GM10266 (cell line): ENCODE measurements at regions not wholly inside any gene's neighbourhood (a gene's known extent, or its start where the extent isn't known, plus 50 kb on each side); places are given as distances from the start of the nearest gene placed in this dataset.

ENCODE experiments used
- DNase-seq: peaks from one replicate; pipeline ENCODE4 v3.0.0; 2012; ENCODE audit errors: extremely low spot score
- TF ChIP-seq, protein P1 (sequence below): IDR thresholded peaks from 2 replicates; pipeline ENCODE4 v1.5.1; 2012; ENCODE audit warnings: mild to moderate bottlenecking, low read depth; ENCODE audit not compliant: control insufficient read depth, insufficient read depth; ENCODE audit errors: missing control alignments

DNA sequence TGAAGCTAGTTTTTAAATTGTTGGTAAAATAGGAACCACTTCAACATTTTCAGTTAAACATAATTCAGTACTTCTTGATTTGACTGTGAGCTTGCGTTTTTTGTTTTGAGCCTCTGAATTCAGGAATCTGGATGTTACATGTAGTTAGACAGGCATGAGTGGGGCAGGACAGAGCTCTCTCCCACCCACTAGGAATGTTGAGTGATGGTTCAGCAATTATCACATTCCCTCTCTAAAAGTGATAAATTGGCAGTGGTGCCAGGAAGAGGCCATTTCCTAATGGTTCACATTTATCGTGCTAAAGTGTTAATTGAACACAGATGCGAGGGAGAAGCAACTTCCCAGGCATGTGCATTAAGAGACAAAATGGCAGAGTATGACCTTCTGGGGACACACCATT lies 465.5 kb upstream of the HTR1E start:
- TF ChIP-seq, protein P1, sequence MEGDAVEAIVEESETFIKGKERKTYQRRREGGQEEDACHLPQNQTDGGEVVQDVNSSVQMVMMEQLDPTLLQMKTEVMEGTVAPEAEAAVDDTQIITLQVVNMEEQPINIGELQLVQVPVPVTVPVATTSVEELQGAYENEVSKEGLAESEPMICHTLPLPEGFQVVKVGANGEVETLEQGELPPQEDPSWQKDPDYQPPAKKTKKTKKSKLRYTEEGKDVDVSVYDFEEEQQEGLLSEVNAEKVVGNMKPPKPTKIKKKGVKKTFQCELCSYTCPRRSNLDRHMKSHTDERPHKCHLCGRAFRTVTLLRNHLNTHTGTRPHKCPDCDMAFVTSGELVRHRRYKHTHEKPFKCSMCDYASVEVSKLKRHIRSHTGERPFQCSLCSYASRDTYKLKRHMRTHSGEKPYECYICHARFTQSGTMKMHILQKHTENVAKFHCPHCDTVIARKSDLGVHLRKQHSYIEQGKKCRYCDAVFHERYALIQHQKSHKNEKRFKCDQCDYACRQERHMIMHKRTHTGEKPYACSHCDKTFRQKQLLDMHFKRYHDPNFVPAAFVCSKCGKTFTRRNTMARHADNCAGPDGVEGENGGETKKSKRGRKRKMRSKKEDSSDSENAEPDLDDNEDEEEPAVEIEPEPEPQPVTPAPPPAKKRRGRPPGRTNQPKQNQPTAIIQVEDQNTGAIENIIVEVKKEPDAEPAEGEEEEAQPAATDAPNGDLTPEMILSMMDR: no peak
- no peak for DNase-seq

DNA sequence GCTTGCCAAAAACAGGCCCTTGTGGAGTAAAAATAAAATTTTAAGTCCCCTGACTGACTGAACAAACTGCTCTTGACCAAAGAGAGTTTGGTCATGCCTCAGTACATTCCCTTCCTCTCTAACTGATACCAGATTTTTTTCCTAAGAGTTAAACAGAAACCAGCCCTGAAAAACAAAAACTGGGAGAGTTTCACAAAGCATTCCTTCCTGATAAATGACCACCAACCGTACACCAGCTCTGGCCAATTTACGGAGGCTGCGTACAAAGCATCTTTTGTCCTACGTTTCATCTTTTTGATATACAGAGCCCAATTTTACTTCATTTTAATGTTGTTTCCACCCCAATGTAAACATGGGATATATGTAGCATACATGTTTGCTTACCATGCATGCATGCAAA lies 477.4 kb upstream of the HTR1E start:
- no peak for DNase-seq
- TF ChIP-seq, protein P1: no peak

DNA sequence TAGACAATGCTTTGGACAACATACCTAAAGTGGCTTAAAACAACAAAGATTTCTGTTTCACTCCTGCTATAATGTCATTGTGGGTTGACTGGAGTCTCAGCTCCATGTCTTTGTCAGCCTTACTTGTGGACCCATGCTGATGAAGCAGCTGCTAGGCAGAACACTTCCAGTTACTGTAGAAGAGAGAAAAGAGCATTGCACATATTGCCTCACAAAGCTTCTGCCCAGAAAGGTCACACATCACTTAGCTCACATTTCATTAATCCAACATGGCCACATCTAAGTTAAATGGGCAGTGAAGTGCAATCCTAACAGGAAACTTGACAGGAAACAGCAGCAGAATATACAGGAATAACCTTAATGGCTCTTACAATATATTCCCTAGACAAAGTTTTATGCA lies 480.5 kb upstream of the HTR1E start:
- no peak for DNase-seq
- TF ChIP-seq, protein P1: no peak

DNA sequence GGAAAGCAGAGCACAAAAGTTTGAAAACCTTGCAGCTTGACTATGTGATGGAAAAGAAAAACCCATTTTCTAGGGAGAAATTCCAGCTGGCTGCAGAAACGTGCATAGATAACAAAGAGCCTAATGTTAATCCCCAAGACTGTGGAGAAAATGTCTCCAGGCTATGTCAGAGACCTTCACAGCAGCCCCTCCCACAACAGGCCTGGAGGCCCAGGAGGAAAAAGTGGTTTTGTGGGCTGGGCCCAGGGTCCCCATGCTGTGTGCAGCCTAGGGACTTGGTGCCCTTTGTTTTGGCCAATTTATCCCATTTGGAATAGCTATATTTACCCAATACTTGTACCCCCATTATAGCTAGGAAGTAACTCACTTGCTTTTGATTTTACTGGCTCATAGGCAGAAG lies 484.1 kb upstream of the HTR1E start:
- TF ChIP-seq, protein P1: no peak
- DNase-seq: no peak

DNA sequence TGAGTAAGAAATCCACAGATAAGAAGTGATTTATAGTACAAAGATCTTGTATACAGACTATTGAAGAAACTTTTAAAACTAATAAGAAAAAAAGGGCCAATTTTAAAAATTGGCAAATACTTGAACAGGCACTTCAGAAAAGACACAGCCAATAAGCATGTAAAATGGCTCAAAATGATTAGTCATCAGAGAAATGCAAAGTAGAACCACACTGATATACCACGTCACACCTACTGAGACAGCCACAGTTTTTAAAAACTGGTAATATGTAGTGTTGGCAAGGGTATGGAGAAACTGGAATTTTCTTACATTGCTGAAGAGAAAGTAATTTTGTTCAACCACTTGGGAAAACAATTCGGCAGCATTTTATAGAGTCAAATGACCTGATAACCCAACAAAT lies 488.9 kb upstream of the HTR1E start:
- TF ChIP-seq, protein P1: no peak
- DNase-seq: no peak

DNA sequence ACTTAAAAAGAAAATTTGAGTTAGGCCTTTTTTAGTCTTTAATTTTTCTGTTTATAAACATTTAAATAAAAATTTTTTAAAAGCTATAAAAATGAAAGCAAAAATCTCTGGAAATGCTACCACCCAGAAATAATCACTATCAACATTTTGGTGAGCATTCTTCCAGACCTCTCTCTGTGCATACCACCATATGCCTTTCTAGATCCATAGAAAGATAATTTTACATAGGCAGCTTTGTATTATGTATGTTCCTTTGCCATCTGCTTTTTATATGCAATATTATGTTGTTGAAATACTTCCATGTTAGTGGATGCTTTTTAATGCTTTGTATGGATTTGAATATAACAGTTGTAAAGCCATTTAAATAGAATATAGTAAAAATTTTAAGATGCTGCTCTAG lies 496.7 kb upstream of the HTR1E start:
- TF ChIP-seq, protein P1: no peak
- no peak for DNase-seq

DNA sequence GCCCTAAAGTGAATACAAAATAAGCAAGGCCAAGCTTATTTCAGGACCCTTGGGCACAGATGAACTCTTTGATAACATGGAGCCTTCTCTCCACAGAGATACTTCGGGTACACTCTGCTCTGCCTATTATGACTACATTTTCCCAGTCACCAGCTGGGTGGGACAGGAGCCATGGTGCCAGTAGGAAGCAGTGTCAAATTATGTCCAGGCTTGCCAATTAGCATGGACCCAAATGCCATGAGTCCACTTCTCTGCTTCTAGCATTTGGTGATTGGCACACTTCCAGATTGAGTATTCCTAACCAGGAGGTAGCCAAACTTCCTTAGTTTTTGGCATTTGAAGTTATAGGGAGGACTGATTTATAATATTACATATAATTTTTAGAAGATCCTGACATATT lies 513.8 kb upstream of the HTR1E start:
- no peak for DNase-seq
- TF ChIP-seq, protein P1: no peak
